ENCODE measurements at regions not wholly inside any gene's neighbourhood (a gene's known extent, or its start where the extent isn't known, plus 50 kb on each side); places are given as distances from the start of the nearest gene placed in this dataset.
A peak's percentile ranks its signal among the peaks of the same experiment; 100 is the strongest.

GRCh38 chr1:182147136-182147820 lies 85.8 kb upstream of the ZNF648 start:
- no peak for DNase-seq

- DNase-seq, result peak; percentile 25
These were observed 84.8 kb upstream of the ZNF648 start for GRCh38 chr1:182146286-182146685.

GRCh38 chr1:182145441-182145840 lies 83.9 kb upstream of the ZNF648 start:
- DNase-seq, result no peak

- DNase-seq, result no peak
These were observed 83.1 kb upstream of the ZNF648 start for GRCh38 chr1:182144646-182145030.

GRCh38 chr1:182143825-182144645 lies 82.5 kb upstream of the ZNF648 start:
- no peak for DNase-seq

GRCh38 chr1:182143154-182143657 lies 81.7 kb upstream of the ZNF648 start:
- DNase-seq, result peak; percentile 82

GRCh38 chr1:182142621-182143020 lies 81.1 kb upstream of the ZNF648 start:
- no peak for DNase-seq

- no peak for DNase-seq
These were observed 79.5 kb upstream of the ZNF648 start for GRCh38 chr1:182141040-182141439.

- DNase-seq, result no peak
These were observed 78.0 kb upstream of the ZNF648 start for GRCh38 chr1:182139496-182139895.

- DNase-seq, result no peak
These were observed 76.0 kb upstream of the ZNF648 start for GRCh38 chr1:182137546-182137945.

- DNase-seq, result no peak
These were observed 74.4 kb upstream of the ZNF648 start for GRCh38 chr1:182135946-182136345.

GRCh38 chr1:182134257-182134656 lies 72.7 kb upstream of the ZNF648 start:
- no peak for DNase-seq

GRCh38 chr1:182133181-182133580 lies 71.7 kb upstream of the ZNF648 start:
- DNase-seq, result no peak

- no peak for DNase-seq
These were observed 67.9 kb upstream of the ZNF648 start for GRCh38 chr1:182129398-182129797.

- DNase-seq, result no peak
These were observed 67.0 kb upstream of the ZNF648 start for GRCh38 chr1:182128502-182128901.

- no peak for DNase-seq
These were observed 66.1 kb upstream of the ZNF648 start for GRCh38 chr1:182127656-182128055.

GRCh38 chr1:182126272-182126800 lies 64.8 kb upstream of the ZNF648 start:
- DNase-seq, result no peak

GRCh38 chr1:182122913-182123260 lies 61.4 kb upstream of the ZNF648 start:
- no peak for DNase-seq

GRCh38 chr1:182122256-182122912 lies 60.9 kb upstream of the ZNF648 start:
- no peak for DNase-seq

GRCh38 chr1:182121787-182122186 lies 60.3 kb upstream of the ZNF648 start:
- no peak for DNase-seq

- peak; percentile 44 for DNase-seq
These were observed 59.1 kb upstream of the ZNF648 start for GRCh38 chr1:182120411-182121258.

- no peak for DNase-seq
These were observed 58.1 kb upstream of the ZNF648 start for GRCh38 chr1:182119631-182120030.

GRCh38 chr1:182118851-182119250 lies 57.3 kb upstream of the ZNF648 start:
- DNase-seq, result no peak
